Suppressor macrophage treated with lipopolysaccharide for 1 hour (primary cell): ENCODE measurements at regions not wholly inside any gene's neighbourhood (a gene's known extent, or its start where the extent isn't known, plus 50 kb on each side); places are given as distances from the start of the nearest gene placed in this dataset.
"Not testable (repeated sequence)": the region's sequence is repeated elsewhere in the genome, so short reads cannot be mapped to it uniquely, and the experiment has no call there.

ENCODE experiments used
- DNase-seq, 3 donors: peaks; one replicate each; pipeline ENCODE4 v3.0.0-alpha.2; 2020 to 2022

DNA sequence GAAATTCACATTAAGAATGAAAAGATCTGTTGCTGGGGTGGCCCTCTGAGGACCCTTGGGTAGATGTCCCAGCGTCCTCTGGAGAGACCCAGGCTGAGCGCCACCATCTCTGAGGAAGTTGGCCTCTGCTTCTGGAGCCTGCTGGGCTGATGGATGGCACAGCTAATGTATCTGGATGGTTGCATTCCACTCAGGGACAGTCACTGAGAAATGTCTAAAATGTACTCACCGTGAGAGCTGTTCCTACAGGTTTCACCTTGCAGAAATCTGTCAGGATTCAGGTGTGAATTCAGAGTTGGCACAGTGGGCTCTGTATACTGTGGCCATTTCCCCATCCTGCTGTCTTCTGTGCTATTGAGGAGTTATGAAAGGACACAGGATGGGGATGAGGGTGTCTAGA is 247.2 kb downstream of the AACS start:
- no peak for DNase-seq

DNA sequence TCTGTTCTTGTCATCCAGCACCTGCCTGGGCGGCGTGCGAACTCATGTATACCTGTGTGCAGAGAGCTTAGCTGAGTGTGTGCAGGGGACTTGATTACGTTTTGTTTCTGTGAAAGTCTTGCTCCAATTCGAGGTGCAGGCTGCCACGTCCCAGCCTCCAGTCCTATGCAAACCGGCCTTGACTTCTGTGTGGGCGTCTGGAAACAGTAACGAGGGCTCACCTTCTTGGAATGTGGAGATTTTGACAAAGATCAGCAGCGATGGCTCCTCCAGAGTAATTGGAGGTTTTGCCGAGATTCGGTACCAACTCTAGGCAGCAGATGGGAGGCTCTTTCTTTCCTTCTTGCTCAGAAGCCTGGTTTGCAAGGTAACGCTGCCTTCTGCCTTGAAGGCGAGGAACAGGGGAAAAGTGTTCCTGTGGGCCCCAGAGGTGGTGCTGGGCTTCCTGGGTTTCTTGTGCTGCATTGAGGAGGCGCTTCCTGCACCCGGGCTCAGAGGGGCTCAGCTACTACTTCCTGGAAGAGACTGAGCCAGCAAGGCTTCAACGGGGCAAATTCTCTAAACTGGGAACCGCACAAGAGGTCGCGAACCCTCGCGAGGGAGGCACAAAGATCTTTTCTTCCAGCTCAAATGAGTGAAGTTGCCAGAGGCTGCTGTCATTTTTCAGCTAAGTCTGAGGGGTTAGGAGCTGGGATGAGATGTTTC is 249.0 kb downstream of the AACS start:
- DNase-seq: no peak

DNA sequence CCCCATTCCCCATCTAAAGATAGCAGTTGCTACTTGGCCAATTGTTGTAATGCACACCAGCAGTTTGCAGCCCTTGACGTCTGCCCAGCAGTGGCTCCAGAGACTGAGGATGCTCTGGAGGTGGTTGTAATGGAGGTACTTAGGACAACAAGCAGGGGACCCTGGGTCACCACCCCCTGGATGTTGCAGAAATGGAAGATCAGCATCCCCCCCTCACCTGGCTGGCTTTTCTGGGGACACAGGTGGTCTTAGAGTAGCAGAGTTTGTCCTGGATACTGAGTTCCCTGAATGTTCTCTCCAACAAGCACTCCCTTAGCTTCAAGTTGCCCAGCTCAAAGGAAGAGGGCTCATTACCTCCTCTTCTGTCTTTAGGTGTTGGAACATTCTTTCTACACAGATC is 250.5 kb downstream of the AACS start:
- DNase-seq: no peak

DNA sequence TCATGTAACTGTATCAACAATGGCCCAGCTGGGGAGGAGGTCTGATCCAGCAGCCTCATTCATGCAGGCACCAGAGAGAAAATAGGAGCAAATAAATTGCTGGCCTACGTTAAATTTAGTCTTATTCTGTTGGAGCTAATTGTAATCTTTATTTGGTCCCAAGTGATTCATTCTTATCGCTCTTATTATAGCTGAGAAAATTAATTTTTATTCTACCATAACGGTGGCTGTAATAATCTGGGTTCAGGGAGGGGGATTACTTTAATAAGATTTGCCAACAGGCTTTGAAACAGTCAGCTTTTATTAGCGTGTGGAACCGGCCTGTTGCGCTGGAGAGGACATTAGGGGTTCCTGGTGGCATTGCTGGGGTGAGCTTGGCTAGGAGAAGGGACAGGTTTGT is 254.9 kb downstream of the AACS start:
- no peak for DNase-seq

DNA sequence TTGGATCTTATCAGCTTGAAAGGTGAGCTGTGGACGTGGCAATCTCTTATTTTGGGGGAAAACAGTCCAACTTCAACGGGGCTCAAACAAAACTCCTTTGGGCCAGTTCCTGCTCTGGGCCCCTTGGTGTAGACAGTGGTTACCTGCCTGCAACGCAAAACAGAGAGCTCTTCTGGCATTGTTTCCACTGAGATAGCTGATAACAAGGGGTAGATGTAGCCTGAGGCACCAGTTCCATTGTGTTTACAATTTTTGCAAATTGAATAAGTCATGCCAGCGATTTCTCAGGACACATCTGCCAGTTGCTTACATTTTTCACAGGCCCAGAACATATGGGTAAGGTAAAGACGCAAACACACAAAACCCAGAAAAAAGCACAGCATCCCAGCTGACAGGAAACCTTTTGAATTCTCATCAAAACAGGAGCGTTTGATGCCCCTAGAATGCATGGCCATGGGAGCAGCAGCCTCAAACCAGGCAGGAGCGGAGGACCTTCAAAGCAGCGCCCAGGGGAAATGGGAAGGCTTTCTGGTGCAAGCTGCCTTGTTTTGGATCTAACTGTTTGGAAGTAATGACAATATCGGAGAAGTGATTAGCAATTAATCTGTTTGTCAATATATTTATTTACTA is 259.7 kb downstream of the AACS start:
- no peak for DNase-seq

DNA sequence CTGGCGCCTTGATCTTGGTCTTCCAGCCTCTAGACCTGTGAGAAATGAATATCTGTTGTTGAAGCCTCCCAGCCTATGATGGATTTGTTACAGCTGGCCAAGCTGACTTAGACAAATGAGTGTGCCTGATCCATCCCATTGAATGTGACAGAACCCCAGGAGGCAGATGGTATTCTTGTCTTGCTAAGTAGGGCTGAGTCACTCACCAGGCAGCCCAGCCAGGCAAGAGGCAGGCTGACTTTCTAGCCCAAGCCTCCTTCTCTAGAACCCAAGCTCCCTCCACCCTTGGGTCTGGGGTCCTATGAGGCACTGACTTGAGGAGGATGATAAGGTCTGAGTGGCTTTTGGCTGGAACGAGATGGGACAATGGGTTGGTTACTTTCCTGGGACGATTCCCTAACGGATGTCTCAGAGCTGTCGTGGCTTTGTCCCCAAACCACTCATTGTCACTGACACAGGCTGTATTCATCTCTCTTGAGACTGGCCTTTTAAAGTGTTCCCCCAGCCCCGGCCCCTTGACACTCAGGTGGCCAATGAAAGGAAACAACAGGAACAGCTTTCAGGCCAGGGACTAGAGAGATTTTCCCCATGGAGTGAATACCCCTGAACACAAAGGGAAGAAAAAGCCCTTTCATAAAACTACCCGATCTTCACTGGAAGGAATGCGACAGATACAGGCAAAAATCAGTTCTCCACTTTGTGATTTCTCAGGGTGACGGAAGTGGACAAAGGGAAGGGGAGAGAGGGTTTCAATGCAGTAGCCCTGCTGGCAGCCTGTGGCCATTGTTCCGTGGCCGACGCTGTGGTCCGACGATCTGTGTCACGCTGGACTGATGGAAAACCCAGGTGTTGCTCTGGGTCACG is 264.2 kb downstream of the AACS start:
- DNase-seq: no peak

DNA sequence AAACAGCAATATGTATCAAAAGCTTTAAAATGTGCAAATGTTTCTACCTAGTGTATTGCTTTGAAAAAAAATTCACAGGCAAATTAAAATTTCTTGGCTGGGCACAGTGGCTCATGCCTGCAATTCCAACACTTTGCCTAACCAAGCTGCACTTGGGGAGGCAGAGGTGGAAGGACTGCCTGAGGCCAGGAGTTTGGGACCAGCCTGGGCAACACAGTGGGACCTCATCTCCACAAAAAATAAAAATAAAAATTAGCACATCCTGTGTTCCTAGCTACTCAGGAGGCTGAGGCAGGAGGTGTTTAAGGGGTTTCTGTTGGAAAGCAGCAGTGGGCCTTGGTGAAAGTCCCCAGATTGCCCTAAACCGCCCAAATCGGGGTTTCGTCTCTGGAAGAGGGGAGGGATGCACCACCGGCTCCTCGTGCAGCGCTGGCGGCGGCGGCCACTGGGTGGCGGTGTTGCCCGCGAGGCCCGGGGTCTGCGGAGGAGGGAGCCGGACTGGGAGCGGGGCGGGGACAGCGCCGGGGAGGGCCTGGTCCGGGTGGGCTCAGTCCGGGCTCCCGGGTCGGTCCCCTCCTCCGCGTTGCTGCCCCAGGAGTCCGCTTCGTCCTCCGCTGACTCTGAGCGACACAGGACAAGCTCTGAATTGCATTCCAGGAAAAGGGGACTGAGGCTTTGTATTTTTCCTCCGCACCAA is 265.6 kb downstream of the AACS start:
- DNase-seq: peak; percentile 36 to 72 (median 56)

DNA sequence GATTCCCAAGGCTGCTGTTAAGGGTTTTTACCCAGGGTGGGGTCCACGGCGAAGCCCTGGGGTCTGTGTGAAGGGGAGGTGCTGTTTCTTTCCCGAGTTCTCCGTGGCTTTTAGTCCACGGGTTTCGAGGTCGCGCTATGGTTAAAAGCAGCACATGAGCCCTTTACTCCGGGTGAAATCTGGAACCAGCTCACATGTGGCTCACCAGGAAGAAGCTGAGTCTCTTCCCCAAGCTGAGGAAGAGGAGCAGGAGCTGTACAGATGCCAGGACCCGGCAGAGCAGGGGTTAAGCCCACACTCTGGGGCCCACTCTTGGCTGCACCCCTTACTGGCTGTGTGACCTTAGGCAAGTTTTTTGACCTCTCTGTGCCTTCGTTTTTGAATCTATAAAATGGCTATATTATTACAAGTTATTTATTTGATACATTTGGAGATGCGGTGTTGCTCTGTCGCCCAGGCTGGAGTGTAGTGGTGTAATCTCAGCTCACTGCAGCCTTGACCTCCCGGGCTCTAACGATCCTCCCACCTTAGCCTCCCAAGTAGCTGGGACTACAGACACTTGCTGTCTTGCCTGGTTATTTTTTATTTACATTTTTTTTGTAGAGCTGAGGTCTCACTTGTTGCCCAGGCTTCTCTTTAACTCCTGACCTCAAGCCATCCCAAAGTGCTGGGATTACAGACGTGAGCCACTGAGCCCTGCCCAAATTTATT is 266.3 kb downstream of the AACS start:
- DNase-seq: no peak

DNA sequence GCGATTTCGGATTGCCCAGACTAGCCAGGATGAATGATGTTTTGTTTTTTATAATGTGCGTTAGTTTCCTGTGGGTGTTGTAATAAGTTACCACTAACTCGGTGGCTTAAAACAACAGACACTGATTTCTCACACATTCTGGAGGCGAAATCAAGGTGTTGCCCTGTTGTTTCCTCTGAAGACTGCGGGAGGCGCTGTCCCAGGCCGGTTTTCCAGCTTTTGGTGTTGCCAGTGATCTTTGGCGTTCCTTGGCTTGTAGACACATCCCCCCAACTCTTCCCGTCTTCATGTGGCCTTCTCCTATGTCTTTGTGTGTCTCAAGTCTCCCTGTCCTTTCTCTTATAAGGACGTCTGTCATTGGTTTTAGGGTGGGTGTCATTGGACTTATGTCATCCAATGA is 267.7 kb downstream of the AACS start:
- DNase-seq: no peak

DNA sequence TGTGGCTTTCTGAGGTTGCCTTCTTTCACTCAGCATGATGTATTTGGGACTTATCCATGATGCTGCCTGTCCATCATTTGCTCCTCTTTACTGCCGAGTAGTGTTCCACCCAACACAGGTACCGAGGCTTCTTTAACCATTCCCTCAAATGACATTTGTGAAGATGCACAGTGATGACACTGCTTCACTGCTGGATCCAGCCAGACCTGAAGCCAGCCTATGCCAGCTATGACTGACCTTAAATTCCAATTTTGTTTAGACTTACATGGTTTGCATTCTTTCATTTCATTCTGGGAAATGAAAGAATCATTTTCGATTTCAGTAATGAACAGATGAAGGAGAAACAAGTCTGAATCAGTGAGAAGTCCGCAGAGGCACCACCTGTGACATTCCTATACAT is 271.0 kb downstream of the AACS start:
- DNase-seq: no peak

DNA sequence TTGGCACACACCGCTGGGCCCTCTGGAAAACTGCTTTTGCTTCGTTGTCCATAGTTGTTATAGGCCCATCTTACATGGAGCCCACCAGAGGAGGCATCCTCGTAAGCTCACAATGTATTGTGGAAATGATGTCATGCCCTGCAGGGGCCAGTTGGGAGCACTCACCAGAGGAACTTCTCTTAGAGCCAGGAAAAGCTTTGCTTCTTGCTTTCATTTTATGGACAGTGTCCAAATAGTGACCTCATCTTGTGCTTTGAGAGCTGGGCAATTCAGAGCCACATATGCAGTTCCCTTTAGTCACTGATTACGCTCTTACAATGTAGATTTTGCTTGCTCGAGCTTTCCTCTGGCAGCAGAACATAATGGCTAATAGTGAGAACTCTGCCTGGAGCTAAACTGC is 275.6 kb downstream of the AACS start:
- peak; percentile 19 to 39 (median 21) for DNase-seq

DNA sequence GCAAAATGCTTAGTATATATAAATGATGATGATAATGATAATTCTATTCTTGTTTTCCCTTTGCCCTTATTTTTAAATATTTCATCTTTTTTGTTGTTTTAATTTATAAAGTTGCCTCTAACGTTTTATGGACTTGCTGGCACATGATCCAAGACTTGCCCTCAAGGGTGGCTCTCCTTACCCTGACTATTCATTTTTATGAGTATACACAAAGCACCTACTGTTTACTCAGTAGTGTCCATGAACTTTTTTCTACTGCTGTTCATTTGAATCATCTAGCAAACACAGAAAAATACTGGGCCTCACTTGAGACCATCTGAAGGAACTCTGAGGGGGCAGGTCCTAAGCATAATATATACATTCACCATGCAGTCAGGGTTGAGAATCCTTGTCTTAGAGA is 276.2 kb downstream of the AACS start:
- DNase-seq: no peak

DNA sequence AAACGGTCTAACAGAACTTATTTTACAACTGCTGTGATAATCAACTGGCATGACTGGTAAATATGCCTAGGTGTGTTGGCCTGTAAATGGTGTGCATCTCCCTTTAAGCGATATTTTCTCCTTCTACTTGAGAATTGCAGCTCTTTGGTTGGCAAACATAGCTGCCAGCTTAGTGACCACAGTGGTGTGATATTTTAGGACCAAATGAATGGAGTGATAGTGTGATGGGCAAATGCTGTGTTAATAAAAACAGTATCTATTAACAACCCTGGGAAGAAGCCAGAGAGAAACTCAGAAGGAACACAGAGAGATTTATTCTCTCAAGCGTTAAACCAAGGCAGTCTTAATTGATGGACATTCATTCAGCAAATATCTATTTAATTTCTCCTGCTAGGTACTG is 278.4 kb downstream of the AACS start:
- no peak for DNase-seq

DNA sequence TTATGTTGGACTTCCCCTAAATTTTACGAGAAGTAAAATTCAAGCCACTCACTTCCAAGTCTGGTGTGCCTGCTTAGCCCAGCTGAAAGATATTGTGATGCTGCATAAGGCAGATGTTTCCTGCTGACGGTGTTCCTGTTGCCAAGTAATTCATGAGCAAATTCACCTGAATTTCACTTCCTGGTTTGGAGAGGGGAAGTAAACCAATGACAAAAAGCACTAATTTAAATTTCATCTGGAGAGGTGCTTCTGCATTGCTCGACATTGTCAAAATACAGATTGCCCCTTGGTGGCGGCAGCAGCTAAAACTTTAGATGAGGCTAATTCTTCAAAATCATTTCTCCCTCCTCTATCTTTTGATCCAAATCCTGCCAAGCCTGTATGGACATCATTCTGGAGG is 281.1 kb downstream of the AACS start:
- DNase-seq: no peak

DNA sequence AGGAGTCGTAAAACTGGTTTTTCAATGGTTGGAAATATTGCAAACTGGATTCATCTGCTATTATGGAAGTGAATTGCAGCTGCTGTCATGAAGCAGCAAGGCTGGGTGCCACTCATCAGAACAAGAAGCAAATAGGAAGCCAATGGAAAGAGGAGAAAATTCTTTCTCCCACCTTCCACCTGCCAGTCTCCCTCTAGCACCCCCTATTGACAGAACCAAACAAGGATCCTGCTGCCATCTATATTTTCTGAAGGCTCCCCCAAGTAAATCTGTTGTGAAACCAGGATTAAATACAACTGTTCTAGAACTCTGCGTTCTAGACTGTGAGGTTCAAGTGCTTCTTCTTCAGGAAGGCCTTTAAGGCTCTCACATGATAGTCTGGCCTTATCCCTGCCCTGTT is 286.6 kb downstream of the AACS start:
- no peak for DNase-seq

DNA sequence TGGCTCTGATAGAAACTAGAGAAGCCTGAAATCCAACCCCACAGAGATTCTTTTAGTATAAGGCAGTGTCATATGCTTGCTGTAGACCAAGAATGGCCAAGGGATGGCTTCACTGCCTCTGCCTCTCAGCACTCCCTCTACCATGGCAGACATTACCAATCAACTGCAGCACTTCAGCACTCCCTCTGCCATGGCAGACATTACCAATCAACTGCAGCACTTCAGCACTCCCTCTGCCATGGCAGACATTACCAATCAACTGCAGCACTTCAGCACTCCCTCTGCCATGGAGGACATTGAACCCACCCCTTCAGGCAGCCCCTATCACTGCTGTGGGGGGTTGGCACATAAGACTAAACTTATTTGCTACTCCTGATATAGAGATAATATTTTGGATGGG is 287.8 kb downstream of the AACS start:
- not testable (repeated sequence) for DNase-seq

DNA sequence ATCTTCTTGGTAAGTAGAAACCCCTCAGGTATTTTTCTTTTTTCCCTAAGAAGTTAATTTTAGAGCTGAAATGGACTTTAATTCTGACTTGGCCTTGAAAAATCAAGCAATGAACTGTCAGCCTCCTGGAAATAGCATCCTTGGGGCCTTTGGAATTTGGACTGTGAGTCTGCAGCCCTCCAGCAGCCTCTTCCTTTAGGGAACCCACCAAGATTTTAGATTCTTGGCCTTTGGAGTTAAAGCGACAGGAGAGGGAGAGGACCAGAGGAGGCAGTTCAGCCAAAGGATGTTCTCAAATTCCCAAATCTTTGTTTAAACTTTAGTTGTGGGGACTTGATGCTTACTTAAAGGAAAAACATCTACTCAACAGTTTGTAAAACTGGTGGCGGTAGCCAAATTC is 288.6 kb downstream of the AACS start:
- DNase-seq: no peak

DNA sequence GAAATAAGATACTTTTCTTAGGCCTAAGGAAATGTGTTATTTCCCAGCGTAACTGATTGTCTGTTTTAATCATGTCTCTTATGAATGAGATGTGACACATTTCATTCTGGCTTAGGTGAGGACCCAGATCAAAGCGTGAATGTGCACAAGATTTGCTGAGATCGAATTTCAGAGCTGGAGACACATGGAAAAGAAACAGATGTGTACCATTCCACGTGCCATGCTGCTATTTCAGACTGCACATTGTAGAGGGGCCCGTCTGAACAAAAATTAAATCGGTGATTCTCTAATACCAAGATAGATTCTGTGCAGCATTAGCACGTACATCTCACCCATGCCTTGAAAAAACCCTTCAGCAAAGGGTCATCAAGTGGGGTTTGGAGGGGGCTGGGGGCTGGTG is 290.4 kb downstream of the AACS start:
- DNase-seq: no peak

DNA sequence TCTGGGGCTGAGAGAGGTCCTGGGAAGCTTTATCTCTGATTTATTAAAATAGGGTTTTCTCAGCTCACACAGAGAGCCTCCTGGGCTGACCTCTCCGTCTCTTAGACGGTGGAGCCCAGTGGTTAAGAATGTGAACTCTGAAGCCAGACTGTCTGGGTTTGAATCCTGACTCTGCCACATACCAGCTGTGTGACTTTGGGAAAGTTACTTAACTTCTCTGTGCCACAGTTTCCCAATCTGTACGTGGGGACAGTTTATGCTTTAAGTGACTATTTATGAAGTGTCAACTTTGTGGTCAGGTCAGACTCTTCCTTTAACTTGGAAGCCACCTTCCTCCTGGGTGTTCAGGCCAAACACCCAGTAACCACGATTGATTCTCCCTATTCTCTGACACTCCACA is 290.9 kb downstream of the AACS start:
- DNase-seq: no peak

DNA sequence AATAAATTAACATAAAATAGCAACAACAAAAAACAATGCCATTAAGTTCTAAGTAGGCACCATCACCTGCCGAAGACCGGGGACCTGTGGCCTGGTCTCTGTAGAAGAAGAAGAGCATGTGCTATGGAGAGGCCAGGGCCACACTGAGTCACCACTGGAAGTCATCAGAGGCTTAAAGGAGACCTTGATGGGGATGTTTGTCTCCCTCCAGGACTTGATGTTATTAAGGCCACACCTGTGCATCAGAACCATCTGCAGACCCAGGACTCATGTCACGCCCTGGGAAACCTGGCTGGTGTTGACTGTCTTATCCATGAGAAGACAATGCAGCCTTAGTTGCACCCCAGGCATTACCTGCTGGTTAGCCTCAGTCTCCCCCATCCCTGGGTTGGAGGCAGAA is 292.3 kb downstream of the AACS start:
- no peak for DNase-seq

DNA sequence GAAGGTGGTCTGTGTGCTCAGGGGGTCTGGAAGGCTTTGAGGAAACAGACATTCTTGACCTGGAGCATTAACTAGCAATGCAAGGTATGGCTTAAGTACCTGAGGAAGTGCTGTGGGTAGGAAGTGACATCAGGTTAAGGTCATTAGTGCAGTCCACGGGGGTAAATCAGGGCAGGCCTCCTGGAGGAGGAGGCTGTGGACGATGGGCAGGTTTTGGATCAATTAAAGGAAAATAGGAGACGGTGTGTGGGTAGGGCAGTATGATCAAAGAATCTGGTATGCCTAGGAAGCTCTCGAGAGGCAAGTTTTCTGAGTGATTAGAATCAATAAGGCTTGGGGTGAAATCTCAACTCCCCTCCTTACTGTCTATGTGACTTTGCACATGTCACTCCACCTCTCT is 295.3 kb downstream of the AACS start:
- no peak for DNase-seq

DNA sequence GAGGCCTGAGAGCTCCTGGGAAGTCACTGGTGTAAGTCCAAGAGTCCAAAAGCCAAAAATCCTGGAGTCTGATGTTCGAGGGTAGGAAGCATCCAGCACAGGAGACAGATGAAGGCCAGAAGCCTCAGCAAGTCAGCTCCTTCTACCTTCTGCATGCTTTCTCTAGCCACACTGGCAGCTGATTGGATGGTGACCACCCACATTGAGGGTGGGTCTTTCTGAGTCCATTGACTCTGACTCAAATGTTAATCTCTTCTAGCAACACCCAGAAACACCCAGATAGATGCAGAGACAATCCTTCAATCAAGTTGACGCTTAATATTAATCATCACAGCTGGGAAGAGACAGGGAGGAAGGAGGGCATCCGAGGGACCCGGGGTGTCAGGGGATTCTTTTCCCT is 305.8 kb downstream of the AACS start:
- no peak for DNase-seq

DNA sequence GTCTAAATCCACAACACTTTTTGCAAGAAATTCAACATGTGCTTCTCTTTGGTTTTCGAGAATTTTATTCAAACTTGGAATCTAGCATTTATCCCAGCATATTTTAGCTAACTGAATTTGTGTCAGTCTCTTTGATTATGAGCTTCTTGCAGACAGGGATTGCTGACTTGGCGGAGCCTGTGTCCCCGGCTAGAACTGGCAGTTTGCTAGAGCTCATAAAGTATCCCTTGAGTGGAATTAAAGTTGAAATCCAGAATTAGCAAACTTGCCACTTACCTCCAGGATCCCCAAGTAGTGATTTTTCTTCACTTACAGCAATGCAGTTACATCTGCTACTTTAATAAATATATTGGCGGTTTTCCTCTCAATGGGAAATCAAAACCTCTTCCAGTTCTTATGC is 306.9 kb downstream of the AACS start:
- DNase-seq: no peak
